ENCODE measurements at regions not wholly inside any gene's neighbourhood (a gene's known extent, or its start where the extent isn't known, plus 50 kb on each side); places are given as distances from the start of the nearest gene placed in this dataset.

DNA sequence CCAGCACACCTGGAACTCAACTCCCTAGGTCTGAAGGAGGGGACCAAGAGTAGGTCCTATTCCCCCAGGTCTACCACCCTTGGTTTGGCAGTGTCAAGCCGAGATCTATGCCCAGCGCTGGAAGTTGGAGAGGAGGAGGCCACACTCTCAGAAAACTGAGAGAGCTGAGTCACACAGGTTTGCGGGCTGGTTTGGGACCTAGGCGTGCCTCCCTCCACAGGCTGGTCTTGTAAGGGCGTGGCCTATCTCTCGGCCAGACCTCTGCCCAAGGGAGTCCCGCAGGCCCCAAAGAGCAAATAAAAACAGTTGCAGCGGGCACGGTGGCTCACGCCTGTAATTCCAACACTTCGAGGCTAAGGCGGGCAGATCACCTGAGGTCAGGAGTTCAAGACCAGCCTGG, 52.9 kb upstream of the INTU start:
- H3K4me3 ChIP-seq (ENCODE audit: low read depth, low read length) = no peak overlapping the region
- TF ChIP-seq, protein P1, sequence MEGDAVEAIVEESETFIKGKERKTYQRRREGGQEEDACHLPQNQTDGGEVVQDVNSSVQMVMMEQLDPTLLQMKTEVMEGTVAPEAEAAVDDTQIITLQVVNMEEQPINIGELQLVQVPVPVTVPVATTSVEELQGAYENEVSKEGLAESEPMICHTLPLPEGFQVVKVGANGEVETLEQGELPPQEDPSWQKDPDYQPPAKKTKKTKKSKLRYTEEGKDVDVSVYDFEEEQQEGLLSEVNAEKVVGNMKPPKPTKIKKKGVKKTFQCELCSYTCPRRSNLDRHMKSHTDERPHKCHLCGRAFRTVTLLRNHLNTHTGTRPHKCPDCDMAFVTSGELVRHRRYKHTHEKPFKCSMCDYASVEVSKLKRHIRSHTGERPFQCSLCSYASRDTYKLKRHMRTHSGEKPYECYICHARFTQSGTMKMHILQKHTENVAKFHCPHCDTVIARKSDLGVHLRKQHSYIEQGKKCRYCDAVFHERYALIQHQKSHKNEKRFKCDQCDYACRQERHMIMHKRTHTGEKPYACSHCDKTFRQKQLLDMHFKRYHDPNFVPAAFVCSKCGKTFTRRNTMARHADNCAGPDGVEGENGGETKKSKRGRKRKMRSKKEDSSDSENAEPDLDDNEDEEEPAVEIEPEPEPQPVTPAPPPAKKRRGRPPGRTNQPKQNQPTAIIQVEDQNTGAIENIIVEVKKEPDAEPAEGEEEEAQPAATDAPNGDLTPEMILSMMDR (IDR thresholded peaks at IDR 0.05; ENCODE audit: borderline replicate concordance, insufficient read depth, low read depth, low read length) = no peak

DNA sequence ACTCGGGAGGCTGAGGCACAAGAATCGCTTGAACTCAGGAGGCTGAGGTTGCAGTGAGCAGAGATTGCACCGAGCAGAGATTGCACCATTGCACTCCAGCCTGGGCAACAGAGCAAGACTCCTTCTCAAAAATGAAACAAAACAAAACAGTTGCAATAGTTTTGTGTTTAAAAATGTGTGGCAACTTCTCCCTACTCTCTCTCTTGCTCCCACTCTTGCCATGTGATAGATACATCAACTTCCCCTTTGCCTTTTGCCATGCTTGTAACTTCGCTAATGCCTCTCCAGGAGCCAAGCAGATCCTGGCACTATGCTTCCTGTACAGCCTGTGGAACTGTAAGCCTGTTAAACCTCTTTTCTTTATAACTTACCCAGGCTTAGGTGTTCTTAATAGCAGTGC, 52.5 kb upstream of the INTU start:
- TF ChIP-seq, protein P1 (IDR thresholded peaks at IDR 0.05; ENCODE audit: borderline replicate concordance, insufficient read depth, low read depth, low read length) = no peak
- H3K4me3 ChIP-seq (ENCODE audit: low read depth, low read length) = no peak overlapping the region

DNA sequence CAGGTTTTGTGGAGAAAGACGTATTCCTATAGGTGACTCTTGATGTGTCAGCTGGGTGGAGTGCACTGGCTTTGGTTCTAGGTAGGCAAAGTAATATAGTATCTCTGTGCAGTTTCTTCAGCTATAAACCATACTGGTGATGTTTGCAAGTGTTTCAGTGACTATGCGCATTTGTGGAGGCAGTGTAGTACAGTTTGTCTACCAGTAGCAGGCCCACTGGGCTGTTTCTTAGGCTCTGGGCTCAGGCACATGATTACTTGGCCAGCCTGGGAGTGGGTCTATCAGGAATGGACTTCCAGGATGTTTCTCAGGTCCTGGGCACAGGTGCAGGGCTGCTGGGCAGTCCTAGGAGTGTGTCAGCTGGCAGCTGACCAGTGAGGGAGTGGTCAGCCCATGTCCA, 51.9 kb upstream of the INTU start:
- no peak overlapping the region for H3K4me3 ChIP-seq (ENCODE audit: low read depth, low read length)
- TF ChIP-seq, protein P1 (IDR thresholded peaks at IDR 0.05; ENCODE audit: borderline replicate concordance, insufficient read depth, low read depth, low read length) = no peak

All from GM12875 (cell line).